Stimulated activated naive CD8-positive, alpha-beta T cell treated with anti-CD3 and anti-CD28 coated beads, Interleukin-15, amount 100 ng/mL, for 72 hours (primary cell): ENCODE measurements at regions not wholly inside any gene's neighbourhood (a gene's known extent, or its start where the extent isn't known, plus 50 kb on each side); places are given as distances from the start of the nearest gene placed in this dataset.
A peak's percentile ranks its signal among the peaks of the same experiment; 100 is the strongest.

ENCODE experiments used
- ATAC-seq: fragments of 150-1000 bp; cut with Tn5 transposase; 2 replicates; pipeline ENCODE4 v1.10.0; 2021; ENCODE audit warnings: mild to moderate bottlenecking, moderate library complexity
- DNase-seq, 2 donors: peaks; one replicate each; pipeline ENCODE4 v3.0.0; 2021 to 2022
- H3K27ac Mint-ChIP-seq, 2 donors: one replicate each; pipeline ENCODE4 v1.8.0; 2022; ENCODE audit warnings: mild to moderate bottlenecking in 2 of 2, mixed read lengths in 2 of 2, moderate library complexity in 2 of 2
- H3K27me3 Mint-ChIP-seq: one replicate; pipeline ENCODE4 v1.8.0; 2022; ENCODE audit warnings: mixed read lengths
- H3K4me1 Mint-ChIP-seq: one replicate; pipeline ENCODE4 v1.8.0; 2022; ENCODE audit warnings: mild to moderate bottlenecking, mixed read lengths
- H3K4me3 Mint-ChIP-seq, 2 donors: one replicate each; pipeline ENCODE4 v1.8.0; 2022; ENCODE audit warnings: mild to moderate bottlenecking in 2 of 2, mixed read lengths in 2 of 2, moderate library complexity in 1 of 2
- H3K9me3 Mint-ChIP-seq, 2 donors: one replicate each; pipeline ENCODE4 v1.8.0; 2022; ENCODE audit warnings: mixed read lengths in 2 of 2

GRCh38 chr3:189108735-189109134, 63.0 kb upstream of the TPRG1 start:
- H3K27ac Mint-ChIP-seq: peak overlapping the region in 1 of 2 donors; percentile 59
- H3K27me3 Mint-ChIP-seq: peaks cover 17% of the 10 kb centered on the region
- ATAC-seq (no peak), DNase-seq (no peak)
- no peaks in the 10 kb centered on the region for H3K4me1 Mint-ChIP-seq
- no peak overlapping the region for H3K4me3 Mint-ChIP-seq
- no peaks in the 10 kb centered on the region for H3K9me3 Mint-ChIP-seq

GRCh38 chr3:189109145-189109544, 62.6 kb upstream of the TPRG1 start:
- peaks cover 17% of the 10 kb centered on the region for H3K27me3 Mint-ChIP-seq
- no peak for DNase-seq
- ATAC-seq: no peak
- no peaks in the 10 kb centered on the region for H3K4me1 Mint-ChIP-seq
- no peak overlapping the region for H3K4me3 Mint-ChIP-seq
- H3K27ac Mint-ChIP-seq: no peak overlapping the region
- no peaks in the 10 kb centered on the region for H3K9me3 Mint-ChIP-seq

GRCh38 chr3:189117087-189117486, 54.7 kb upstream of the TPRG1 start:
- no peak for ATAC-seq
- Mint-ChIP-seq H3K4me1 (no peaks in the 10 kb centered on the region), H3K9me3 (peaks cover 19 to 31% of the 10 kb centered on the region in 2 donors), H3K27me3 (peaks cover 13% of the 10 kb centered on the region), H3K27ac (no peak overlapping the region), H3K4me3 (no peak overlapping the region)
- no peak for DNase-seq

DNA sequence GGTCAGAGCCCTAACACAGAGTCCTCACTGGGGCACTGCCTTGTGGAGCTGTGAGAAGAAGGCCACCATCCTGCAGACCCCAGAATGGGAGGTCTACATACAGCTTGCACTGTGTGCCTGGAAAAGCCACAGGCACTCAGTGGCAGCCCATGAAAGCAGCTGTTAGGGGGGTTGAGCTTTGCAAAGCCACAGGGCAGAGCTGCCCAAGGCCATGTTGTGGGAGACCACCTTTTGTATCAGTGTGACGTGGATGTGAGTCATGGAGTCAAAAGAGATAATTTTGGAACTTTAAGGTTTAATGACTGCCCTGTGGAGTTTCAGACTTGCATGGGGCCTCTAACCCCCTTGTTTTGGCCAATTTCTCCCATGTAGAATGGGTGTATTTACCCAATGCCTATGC, 52.9 kb upstream of the TPRG1 start:
- Mint-ChIP-seq H3K27me3 (peaks cover 6% of the 10 kb centered on the region), H3K9me3 (peaks cover 19 to 31% of the 10 kb centered on the region in 2 donors), H3K4me1 (no peaks in the 10 kb centered on the region), H3K27ac (no peak overlapping the region), H3K4me3 (no peak overlapping the region)
- DNase-seq: no peak
- ATAC-seq: no peak

DNA sequence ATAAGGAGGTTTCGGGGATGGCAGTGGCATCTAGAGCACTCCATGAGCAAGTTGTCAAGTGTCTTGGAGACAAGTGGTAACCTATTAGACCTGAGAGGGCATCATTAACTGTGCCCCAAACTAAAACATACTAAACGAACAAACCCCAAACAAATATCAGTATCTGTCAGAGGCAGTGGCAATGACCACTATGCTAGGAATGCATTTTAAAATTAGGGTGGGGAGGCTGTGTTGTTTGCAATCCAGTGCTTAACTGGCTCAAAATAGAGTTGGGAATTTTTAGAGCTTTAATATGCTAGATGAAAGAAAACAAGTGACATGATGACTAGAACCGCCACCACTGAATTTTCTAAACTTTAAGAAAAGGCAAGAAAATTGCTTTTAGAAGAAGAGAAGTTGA, 51.8 kb upstream of the TPRG1 start:
- DNase-seq (no peak), ATAC-seq (no peak)
- H3K4me3 Mint-ChIP-seq: no peak overlapping the region
- no peak overlapping the region for H3K27ac Mint-ChIP-seq
- H3K4me1 Mint-ChIP-seq: no peaks in the 10 kb centered on the region
- H3K27me3 Mint-ChIP-seq: peaks cover 6% of the 10 kb centered on the region
- peaks cover 19 to 31% of the 10 kb centered on the region in 2 donors for H3K9me3 Mint-ChIP-seq

DNA sequence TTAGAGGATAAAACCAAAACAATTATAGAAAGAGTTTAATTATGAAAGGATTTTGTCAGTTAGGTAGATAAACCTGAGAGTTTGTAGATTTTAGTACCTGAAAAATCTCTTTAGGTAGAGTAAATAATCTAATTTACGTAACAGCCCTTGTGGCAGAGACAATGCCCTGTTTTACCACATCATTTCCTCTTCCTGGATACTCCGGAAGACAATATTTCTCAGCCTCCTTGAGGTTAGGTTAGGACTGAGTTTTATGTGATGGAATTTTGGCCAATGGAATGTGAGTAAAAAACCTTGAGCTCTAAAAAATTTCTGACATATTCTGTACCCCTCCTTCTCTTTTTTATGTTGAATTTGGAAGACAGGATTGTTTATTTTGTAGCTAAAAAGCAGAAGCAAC, 50.7 kb upstream of the TPRG1 start:
- DNase-seq (no peak), ATAC-seq (no peak)
- Mint-ChIP-seq H3K27me3 (peaks cover 6% of the 10 kb centered on the region), H3K4me3 (no peak overlapping the region), H3K27ac (no peak overlapping the region), H3K9me3 (peaks cover 19 to 31% of the 10 kb centered on the region in 2 donors), H3K4me1 (no peaks in the 10 kb centered on the region)
